Endothelial cell of umbilical vein (primary cell): ENCODE measurements at regions not wholly inside any gene's neighbourhood (a gene's known extent, or its start where the extent isn't known, plus 50 kb on each side); places are given as distances from the start of the nearest gene placed in this dataset.

Source experiments
- BruUV-seq: library from RNA; stranded (reverse); fragments of 400-500 nt; replicated peaks from 2 replicates; lab custom pipeline; 2021; lab: Mats Ljungman, UMichigan
- CTCF ChIA-PET: fragments of 300-600, 350-600 bp; sonication (Branson Sonifier 250); formaldehyde crosslinking; loops from one replicate; lab custom pipeline; 2021; ENCODE audit warnings: antibody characterized with exemption, inconsistent platforms; lab: Charles Lee
- POLR2A ChIA-PET: fragments of 300-600, 350-600 bp; sonication (Branson Sonifier 250); formaldehyde crosslinking; loops from one replicate; lab custom pipeline; 2021; ENCODE audit warnings: antibody characterized with exemption, inconsistent platforms; lab: Charles Lee
- DNase-seq: peaks from one replicate; pipeline ENCODE4 v3.0.0-alpha.2; 2011; ENCODE audit warnings: low read depth, low spot score
- FAIRE-seq: peaks from 2 replicates; lab custom pipeline; 2011; peaks lifted over from hg19 to GRCh38; lab: Jason Lieb, UNC
- H2AFZ ChIP-seq: 2 replicates; pipeline ENCODE4 v1.6.0; 2012; ENCODE audit warnings: low read depth, low read length, control low read depth, inconsistent platforms
- H3K27ac ChIP-seq: 2 replicates; pipeline ENCODE4 v1.5.1; 2011; ENCODE audit warnings: low read depth, mild to moderate bottlenecking, control low read depth, low read length, moderate library complexity; ENCODE audit not compliant: insufficient read depth
- H3K27me3 ChIP-seq, 2 experiments: 2 replicates each; pipeline versions ENCODE4 v1.6.0 to v1.6.1; 2011; ENCODE audit warnings: low read length in 2 of 2, mixed read lengths in 1 of 2; ENCODE audit not compliant: control insufficient read depth in 2 of 2, insufficient read depth in 2 of 2
- H3K36me3 ChIP-seq, 2 experiments: 2 replicates in 1 of 2; 3 replicates in 1 of 2; pipeline ENCODE4 v1.5.1; 2011; ENCODE audit warnings: low read length in 2 of 2, mild to moderate bottlenecking in 1 of 2, moderate library complexity in 1 of 2; ENCODE audit not compliant: control insufficient read depth in 2 of 2, insufficient read depth in 2 of 2; ENCODE audit errors: extremely low read depth in 1 of 2
- H3K4me1 ChIP-seq: 3 replicates; pipeline ENCODE4 v1.5.1; 2011; ENCODE audit warnings: mild to moderate bottlenecking, low read length; ENCODE audit not compliant: control insufficient read depth, insufficient read depth; ENCODE audit errors: extremely low read depth
- H3K4me2 ChIP-seq: 2 replicates; pipeline ENCODE4 v1.6.1; 2011; ENCODE audit warnings: low read length, control low read depth, mixed read lengths; ENCODE audit not compliant: insufficient read depth
- H3K4me3 ChIP-seq, 3 experiments: fragments of 200-600 bp in 1 of 3; sonication (generic), shearing (Covaris generic) in 1 of 3; replicated peaks in 1 of 3; 2 replicates each; pipeline ENCODE4 v1.5.1; 2011 to 2016; ENCODE audit warnings: control low read depth in 3 of 3, low read length in 3 of 3, mild to moderate bottlenecking in 2 of 3, inconsistent platforms in 1 of 3, low read depth in 1 of 3, moderate library complexity in 1 of 3; ENCODE audit not compliant: insufficient read depth in 1 of 3
- H3K79me2 ChIP-seq: 2 replicates; pipeline ENCODE4 v1.6.0; 2012; ENCODE audit warnings: low read length, inconsistent platforms; ENCODE audit not compliant: control insufficient read depth, insufficient read depth
- H3K9ac ChIP-seq: replicated peaks from 2 replicates; pipeline ENCODE3; 2011; ENCODE audit warnings: low read length, control low read depth; ENCODE audit not compliant: insufficient read depth; ENCODE audit errors: extremely low read depth
- H3K9me1 ChIP-seq: replicated peaks from 3 replicates; pipeline ENCODE4 v1.6.0; 2011; ENCODE audit warnings: mild to moderate bottlenecking, low read length; ENCODE audit not compliant: control insufficient read depth, insufficient read depth; ENCODE audit errors: extremely low read depth
- H3K9me3 ChIP-seq: replicated peaks from 2 replicates; pipeline ENCODE4 v1.5.1; 2012; ENCODE audit warnings: low read length, inconsistent platforms; ENCODE audit not compliant: control insufficient read depth, insufficient read depth
- H4K20me1 ChIP-seq: replicated peaks from 2 replicates; pipeline ENCODE3; 2011; ENCODE audit warnings: mild to moderate bottlenecking, low read length; ENCODE audit not compliant: control insufficient read depth, insufficient read depth; ENCODE audit errors: extremely low read depth
- EZH2 ChIP-seq: IDR thresholded peaks from 2 replicates; pipeline ENCODE4 v1.6.1; 2012; ENCODE audit warnings: borderline replicate concordance, low read depth, mild to moderate bottlenecking, moderate library complexity, low read length, inconsistent platforms; ENCODE audit not compliant: severe bottlenecking
- FOS ChIP-seq: IDR thresholded peaks from 2 replicates; pipeline ENCODE4 v1.6.1; 2011; ENCODE audit warnings: mild to moderate bottlenecking, low read length, moderate library complexity, borderline replicate concordance; ENCODE audit not compliant: insufficient read depth
- GATA2 ChIP-seq: IDR thresholded peaks from 2 replicates; pipeline ENCODE4 v1.7.0; 2011; ENCODE audit warnings: low read depth, mild to moderate bottlenecking, moderate library complexity, mixed read lengths, low read length; ENCODE audit not compliant: insufficient read length, insufficient read depth
- JUN ChIP-seq: IDR thresholded peaks from 2 replicates; pipeline ENCODE4 v1.6.1; 2011; ENCODE audit warnings: borderline replicate concordance, low read depth; ENCODE audit not compliant: insufficient read length, insufficient read depth
- MYC ChIP-seq: IDR thresholded peaks from one replicate; pipeline ENCODE4 v1.6.1; 2011; ENCODE audit warnings: mild to moderate bottlenecking, low read depth, low read length
- POLR2A ChIP-seq: IDR thresholded peaks from 2 replicates; pipeline ENCODE4 v1.6.1; 2012; ENCODE audit warnings: low read depth, mild to moderate bottlenecking, control low read depth, low read length
- POLR2AphosphoS5 ChIP-seq: IDR thresholded peaks from 2 replicates; pipeline ENCODE4 v1.6.1; 2012; ENCODE audit warnings: low read depth, mild to moderate bottlenecking, control low read depth, low read length, moderate library complexity; ENCODE audit not compliant: insufficient read depth
- dilution Hi-C: fragments of 300-500 bp; cut with MboI; formaldehyde crosslinking; loops from one replicate; pipeline ENCODE4 v1.15.0; 2019; ENCODE audit warnings: low sequenced_read_pairs; ENCODE audit not compliant: extremely low pct_ligation_motif_present
- intact Hi-C: fragments of 100-400 bp; cut with micrococcal nuclease; formaldehyde crosslinking; loops from one replicate; pipeline ENCODE4 v1.10.0; 2022
- TF ChIP-seq, protein P1 (sequence below), 2 donors: IDR thresholded peaks; 1 replicate in 1 of 2; 2 replicates in 1 of 2; pipeline ENCODE4 v1.5.1; 2011; ENCODE audit warnings: low read length in 2 of 2, mild to moderate bottlenecking in 2 of 2, moderate library complexity in 2 of 2, control low read depth in 1 of 2, inconsistent platforms in 1 of 2, low read depth in 1 of 2; ENCODE audit not compliant: insufficient read depth in 1 of 2; ENCODE audit errors: extremely low read depth in 1 of 2
- TF ChIP-seq, protein P2 (sequence below): IDR thresholded peaks from 2 replicates; pipeline ENCODE4 v1.6.1; 2011; ENCODE audit not compliant: insufficient read depth, insufficient read length

GRCh38 chr2:102971701-102972100 is 209.9 kb downstream of the TMEM182 start:
- Histone ChIP-seq H2AFZ (no peak overlapping the region), H3K9me3 (no peaks in the 10 kb centered on the region), H3K27ac (no peak overlapping the region), H3K4me2 (no peak overlapping the region), H3K9ac (no peak overlapping the region), H3K4me3 (no peak overlapping the region), H3K4me1 (no peaks in the 10 kb centered on the region), H3K27me3 (no peaks in the 10 kb centered on the region), H3K79me2 (no peaks in the 10 kb centered on the region), H3K36me3 (no peaks in the 10 kb centered on the region), H4K20me1 (no peaks in the 10 kb centered on the region), H3K9me1 (no peaks in the 10 kb centered on the region)
- POLR2A ChIA-PET, result no interaction called here
- DNase-seq (no peak), FAIRE-seq (no peak)
- no TSS peak for BruUV-seq
- dilution Hi-C loops (no loop called here), intact Hi-C loops (no loop called here)
- CTCF ChIA-PET, result no interaction called here
- no peak for TF ChIP-seq POLR2A
- TF ChIP-seq, protein P1, sequence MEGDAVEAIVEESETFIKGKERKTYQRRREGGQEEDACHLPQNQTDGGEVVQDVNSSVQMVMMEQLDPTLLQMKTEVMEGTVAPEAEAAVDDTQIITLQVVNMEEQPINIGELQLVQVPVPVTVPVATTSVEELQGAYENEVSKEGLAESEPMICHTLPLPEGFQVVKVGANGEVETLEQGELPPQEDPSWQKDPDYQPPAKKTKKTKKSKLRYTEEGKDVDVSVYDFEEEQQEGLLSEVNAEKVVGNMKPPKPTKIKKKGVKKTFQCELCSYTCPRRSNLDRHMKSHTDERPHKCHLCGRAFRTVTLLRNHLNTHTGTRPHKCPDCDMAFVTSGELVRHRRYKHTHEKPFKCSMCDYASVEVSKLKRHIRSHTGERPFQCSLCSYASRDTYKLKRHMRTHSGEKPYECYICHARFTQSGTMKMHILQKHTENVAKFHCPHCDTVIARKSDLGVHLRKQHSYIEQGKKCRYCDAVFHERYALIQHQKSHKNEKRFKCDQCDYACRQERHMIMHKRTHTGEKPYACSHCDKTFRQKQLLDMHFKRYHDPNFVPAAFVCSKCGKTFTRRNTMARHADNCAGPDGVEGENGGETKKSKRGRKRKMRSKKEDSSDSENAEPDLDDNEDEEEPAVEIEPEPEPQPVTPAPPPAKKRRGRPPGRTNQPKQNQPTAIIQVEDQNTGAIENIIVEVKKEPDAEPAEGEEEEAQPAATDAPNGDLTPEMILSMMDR (IDR thresholded peaks at IDR 0.05; ENCODE audit: extremely low read depth in 1 of 2, insufficient read depth in 1 of 2, low read depth in 1 of 2, low read length in 2 of 2), result no peak

DNA sequence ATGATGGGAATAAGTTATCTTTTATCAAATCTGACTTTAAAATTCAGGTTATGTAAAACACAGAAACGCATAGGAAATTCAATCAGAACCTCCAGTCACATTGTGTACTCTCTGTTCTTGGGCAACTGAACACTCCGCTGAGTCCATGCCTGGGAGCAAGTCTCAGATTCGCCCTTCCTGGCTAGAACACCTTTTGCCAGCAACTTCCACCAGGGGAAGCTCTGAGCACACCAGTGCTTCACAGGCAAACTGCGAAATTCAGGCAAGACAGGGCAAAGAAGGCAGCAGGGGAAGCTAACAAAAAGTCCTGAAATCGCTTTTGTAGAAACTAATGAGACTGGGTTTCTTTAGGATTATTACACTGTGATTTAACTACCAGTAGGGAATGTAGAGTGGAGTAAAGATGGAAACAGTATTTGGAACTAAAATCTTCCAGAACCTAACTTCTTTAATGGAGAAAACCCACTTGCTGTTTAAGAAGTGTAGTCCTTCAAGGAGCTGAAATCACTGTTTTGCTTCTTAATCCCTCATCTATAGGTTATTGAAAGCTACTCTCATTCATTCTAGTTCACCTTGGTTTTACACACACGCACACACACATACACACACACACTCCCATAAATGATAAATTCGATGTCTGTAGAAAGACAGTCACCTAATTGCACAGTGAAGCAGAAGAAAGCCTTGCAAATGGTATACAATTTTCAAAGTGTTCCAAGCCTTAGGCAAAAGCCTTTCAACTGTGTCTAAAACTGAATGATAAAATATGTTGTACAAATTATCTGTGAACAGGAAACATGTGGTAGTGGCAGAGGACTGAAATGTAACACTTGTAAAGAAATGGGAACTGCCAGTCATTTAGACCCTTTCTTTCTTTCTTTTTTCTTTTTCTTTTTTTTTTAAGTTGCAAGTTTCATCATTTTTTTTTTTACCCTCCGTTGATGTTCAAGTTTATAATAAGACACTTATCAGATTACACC is 214.5 kb downstream of the TMEM182 start:
- DNase-seq (no peak), FAIRE-seq (no peak)
- no peaks in the 10 kb centered on the region for H4K20me1 ChIP-seq
- no peaks in the 10 kb centered on the region for H3K9me3 ChIP-seq
- no peak for TF ChIP-seq FOS
- TF ChIP-seq, protein P1 (IDR thresholded peaks at IDR 0.05; ENCODE audit: extremely low read depth in 1 of 2, insufficient read depth in 1 of 2, low read depth in 1 of 2, low read length in 2 of 2), result no peak
- TF ChIP-seq JUN, result no peak
- TF ChIP-seq GATA2, result no peak
- TF ChIP-seq, protein P2, sequence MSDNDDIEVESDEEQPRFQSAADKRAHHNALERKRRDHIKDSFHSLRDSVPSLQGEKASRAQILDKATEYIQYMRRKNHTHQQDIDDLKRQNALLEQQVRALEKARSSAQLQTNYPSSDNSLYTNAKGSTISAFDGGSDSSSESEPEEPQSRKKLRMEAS, result no peak
- no peak for TF ChIP-seq POLR2A
- TF ChIP-seq POLR2AphosphoS5, result no peak
- TF ChIP-seq EZH2, result no peak
- no peak for TF ChIP-seq MYC
- H3K36me3 ChIP-seq, result no peaks in the 10 kb centered on the region
- no TSS peak for BruUV-seq
- CTCF ChIA-PET, result no interaction called here
- dilution Hi-C loops (no loop called here), intact Hi-C loops (no loop called here)
- H3K9ac ChIP-seq, result no peak overlapping the region
- POLR2A ChIA-PET, result no interaction called here
- H3K27ac ChIP-seq, result no peak overlapping the region
- H3K4me1 ChIP-seq, result no peaks in the 10 kb centered on the region
- H2AFZ ChIP-seq, result no peak overlapping the region
- H3K27me3 ChIP-seq, result no peaks in the 10 kb centered on the region
- H3K79me2 ChIP-seq, result no peaks in the 10 kb centered on the region
- H3K9me1 ChIP-seq, result no peaks in the 10 kb centered on the region
- no peak overlapping the region for H3K4me2 ChIP-seq
- H3K4me3 ChIP-seq, result no peak overlapping the region
